SK-N-SH (cell line): ENCODE measurements at regions not wholly inside any gene's neighbourhood (a gene's known extent, or its start where the extent isn't known, plus 50 kb on each side); places are given as distances from the start of the nearest gene placed in this dataset.

Experiments used
- CTCF ChIA-PET: fragments of 300-600, 350-600 bp; formaldehyde crosslinking; extraction: SDS; loops from one replicate; lab custom pipeline; 2021; lab: Yijun Ruan, JAX
- POLR2A ChIA-PET: fragments of 350-600 bp; sonication (Branson Sonifier 250); formaldehyde crosslinking; extraction: SDS; loops from one replicate; lab custom pipeline; 2020; ENCODE audit warnings: antibody characterized with exemption, inconsistent platforms; lab: Yijun Ruan, JAX
- DNase-seq: peaks from one replicate; pipeline ENCODE4 v3.0.0; 2012
- H2AFZ ChIP-seq: fragments of 200-600 bp; sonication (generic); 2 replicates; pipeline ENCODE4 v1.8.1; 2016; ENCODE audit warnings: antibody characterized with exemption, mild to moderate bottlenecking, low read depth
- H3F3A ChIP-seq: fragments of 200-600 bp; sonication (generic); replicated peaks from 2 replicates; pipeline ENCODE3; 2016; ENCODE audit warnings: antibody characterized with exemption, mild to moderate bottlenecking; ENCODE audit not compliant: insufficient read depth
- H3K27ac ChIP-seq, 2 experiments: fragments of 200-500 bp in 1 of 2; fragments of 200-600 bp in 1 of 2; sonication (Bioruptor generic) in 1 of 2; sonication (generic), shearing (Covaris generic) in 1 of 2; 2 replicates each; pipeline versions ENCODE4 v1.5.1 to v1.6.1; 2014 to 2016; ENCODE audit warnings: low read depth in 2 of 2, inconsistent platforms in 1 of 2, low read length in 1 of 2, mild to moderate bottlenecking in 1 of 2, mixed read lengths in 1 of 2
- H3K27me3 ChIP-seq: fragments of 200-600 bp; sonication (generic), shearing (Covaris generic); 2 replicates; pipeline ENCODE4 v1.6.1; 2016; ENCODE audit warnings: mixed run types; ENCODE audit not compliant: insufficient read depth
- H3K36me3 ChIP-seq, 2 experiments: fragments of 200-500 bp in 1 of 2; fragments of 200-600 bp in 1 of 2; sonication (Bioruptor generic) in 1 of 2; sonication (generic) in 1 of 2; replicated peaks in 1 of 2; 2 replicates each; pipeline versions ENCODE3 to v1.5.1; 2014 to 2016; ENCODE audit warnings: low read length in 1 of 2, mild to moderate bottlenecking in 1 of 2; ENCODE audit not compliant: insufficient read depth in 2 of 2, control insufficient read depth in 1 of 2
- H3K4me1 ChIP-seq, 2 experiments: fragments of 200-500 bp in 1 of 2; fragments of 200-600 bp in 1 of 2; sonication (Bioruptor generic) in 1 of 2; sonication (generic), shearing (Covaris generic) in 1 of 2; 2 replicates each; pipeline versions ENCODE4 v1.5.1 to v1.6.1; 2014 to 2016; ENCODE audit warnings: low read depth in 1 of 2, low read length in 1 of 2, mixed run types in 1 of 2; ENCODE audit not compliant: insufficient read depth in 2 of 2, control insufficient read depth in 1 of 2
- H3K4me2 ChIP-seq: fragments of 200-600 bp; sonication (generic), shearing (Covaris generic); 2 replicates; pipeline ENCODE4 v1.6.1; 2017; ENCODE audit warnings: mixed run types
- H3K4me3 ChIP-seq, 2 experiments: fragments of 200-500 bp in 1 of 2; fragments of 200-600 bp in 1 of 2; sonication (Bioruptor generic) in 1 of 2; sonication (generic), shearing (Covaris generic) in 1 of 2; 2 replicates each; pipeline versions ENCODE4 v1.5.1 to v1.8.1; 2014 to 2016; ENCODE audit warnings: low read depth in 2 of 2, inconsistent platforms in 1 of 2, low read length in 1 of 2, mild to moderate bottlenecking in 1 of 2, mixed read lengths in 1 of 2, moderate library complexity in 1 of 2
- H3K79me2 ChIP-seq: fragments of 200-600 bp; sonication (generic); 2 replicates; pipeline ENCODE4 v1.8.1; 2017; ENCODE audit warnings: mild to moderate bottlenecking; ENCODE audit not compliant: insufficient read depth
- H3K9ac ChIP-seq: fragments of 200-600 bp; sonication (generic); 2 replicates; pipeline ENCODE4 v1.6.1; 2017; ENCODE audit warnings: mixed run types
- H3K9me2 ChIP-seq: fragments of 200-600 bp; sonication (generic); 2 replicates; pipeline ENCODE4 v1.6.1; 2017; ENCODE audit warnings: mixed run types
- H3K9me3 ChIP-seq: fragments of 200-600 bp; sonication (generic); 2 replicates; pipeline ENCODE4 v1.6.1; 2017; ENCODE audit warnings: mixed run types, mild to moderate bottlenecking, moderate library complexity
- H4K20me1 ChIP-seq: fragments of 200-600 bp; sonication (generic); 2 replicates; pipeline ENCODE4 v1.6.1; 2017; ENCODE audit warnings: mild to moderate bottlenecking, mixed run types; ENCODE audit not compliant: insufficient read depth
- CHD2 ChIP-seq: fragments of 150-350 bp; IDR thresholded peaks from 2 replicates; pipeline ENCODE4 v1.6.1; 2018; ENCODE audit warnings: low read length; ENCODE audit not compliant: partially characterized antibody
- ELF1 ChIP-seq: IDR thresholded peaks from 2 replicates; pipeline ENCODE4 v1.4.0; 2012
- EP300 ChIP-seq, 2 experiments: IDR thresholded peaks; 2 replicates each; pipeline versions ENCODE4 v1.4.0 to v1.6.1; 2012; ENCODE audit warnings: borderline replicate concordance in 1 of 2, low read depth in 1 of 2, low read length in 1 of 2
- FOSL2 ChIP-seq: IDR thresholded peaks from 2 replicates; pipeline ENCODE4 v1.4.0; 2012; ENCODE audit warnings: low read depth, mild to moderate bottlenecking, moderate library complexity, borderline replicate concordance
- FOXM1 ChIP-seq: IDR thresholded peaks from 2 replicates; pipeline ENCODE4 v1.4.0; 2012; ENCODE audit warnings: low read depth, mild to moderate bottlenecking
- GABPA ChIP-seq: IDR thresholded peaks from 2 replicates; pipeline ENCODE4 v1.4.0; 2012; ENCODE audit warnings: low read depth, mild to moderate bottlenecking
- JUND ChIP-seq: IDR thresholded peaks from 2 replicates; pipeline ENCODE4 v1.4.0; 2012
- MEF2A ChIP-seq: IDR thresholded peaks from 2 replicates; pipeline ENCODE4 v1.4.0; 2012; ENCODE audit warnings: low read depth, borderline replicate concordance
- MXI1 ChIP-seq: IDR thresholded peaks from 2 replicates; pipeline ENCODE4 v1.6.1; 2012; ENCODE audit warnings: mild to moderate bottlenecking, low read depth, low read length, improper control_type of control experiment
- NFIC ChIP-seq: IDR thresholded peaks from 2 replicates; pipeline ENCODE4 v1.4.0; 2012; ENCODE audit warnings: borderline replicate concordance
- POLR2AphosphoS5 ChIP-seq: IDR thresholded peaks from 2 replicates; pipeline ENCODE4 v1.6.1; 2012; ENCODE audit warnings: low read depth, low read length
- RAD21 ChIP-seq: IDR thresholded peaks from 2 replicates; pipeline ENCODE4 v1.6.1; 2012; ENCODE audit warnings: mild to moderate bottlenecking, low read length
- RCOR1 ChIP-seq: fragments of 150-350 bp; IDR thresholded peaks from 2 replicates; pipeline ENCODE4 v1.6.1; 2017; ENCODE audit warnings: antibody characterized with exemption, low read length
- REST ChIP-seq: IDR thresholded peaks from 2 replicates; pipeline ENCODE4 v1.6.1; 2012; ENCODE audit warnings: mild to moderate bottlenecking, low read depth, low read length, moderate library complexity
- SIN3A ChIP-seq: IDR thresholded peaks from 2 replicates; pipeline ENCODE4 v1.6.1; 2012; ENCODE audit warnings: low read depth, mild to moderate bottlenecking, low read length, moderate library complexity, borderline replicate concordance
- SMC3 ChIP-seq: IDR thresholded peaks from 2 replicates; pipeline ENCODE4 v1.6.1; 2012; ENCODE audit warnings: low read depth, low read length, improper control_type of control experiment
- TAF1 ChIP-seq: IDR thresholded peaks from 2 replicates; pipeline ENCODE4 v1.6.1; 2012; ENCODE audit warnings: low read depth, mild to moderate bottlenecking, low read length, moderate library complexity, borderline replicate concordance
- TCF12 ChIP-seq: IDR thresholded peaks from 2 replicates; pipeline ENCODE4 v1.4.0; 2012
- TEAD4 ChIP-seq: IDR thresholded peaks from 2 replicates; pipeline ENCODE4 v1.4.0; 2012; ENCODE audit warnings: mild to moderate bottlenecking, borderline replicate concordance; ENCODE audit not compliant: insufficient read depth
- USF2 ChIP-seq: fragments of 150-350 bp; IDR thresholded peaks from 2 replicates; pipeline ENCODE4 v1.6.1; 2017; ENCODE audit warnings: antibody characterized with exemption, low read length, low read depth, borderline replicate concordance
- YY1 ChIP-seq: IDR thresholded peaks from 2 replicates; pipeline ENCODE4 v1.4.0; 2012; ENCODE audit warnings: low read depth, mild to moderate bottlenecking
- WGBS: methylation state at CpG from one replicate; pipeline ENCODE4 v1.1.6; 2017; ENCODE audit warnings: low lambda C conversion rate; 5-methylcytosine and 5-hydroxymethylcytosine counted together
- TF ChIP-seq, protein P1 (sequence below): IDR thresholded peaks from 2 replicates; pipeline ENCODE4 v1.4.0; 2012; ENCODE audit warnings: low read depth

- TF ChIP-seq REST (no peak), RCOR1 (no peak), YY1 (no peak), FOXM1 (no peak), SIN3A (no peak), USF2 (no peak)
Measured at GRCh38 chr10:10878963-10879362, 138.7 kb upstream of the CELF2 start (continued).

- Histone ChIP-seq H3K4me3 (no peak overlapping the region), H3K79me2 (no peaks in the 10 kb centered on the region), H3K4me1 (no peaks in the 10 kb centered on the region), H2AFZ (no peak overlapping the region), H3K27ac (no peak overlapping the region), H3K9me3 (no peaks in the 10 kb centered on the region; the same call in 1 of the 2 replicates), H3K9me2 (no peaks in the 10 kb centered on the region), H3K4me2 (no peak overlapping the region), H4K20me1 (no peaks in the 10 kb centered on the region), H3K36me3 (no peaks in the 10 kb centered on the region), H3K9ac (no peak overlapping the region), H3F3A (no peaks in the 10 kb centered on the region), H3K27me3 (no peaks in the 10 kb centered on the region)
- ChIA-PET POLR2A (no interaction called here), CTCF (no interaction called here)
- 30% methylated on average over 6 of the region's 6 CpGs for WGBS
- DNase-seq = no peak
- TF ChIP-seq FOSL2 (no peak), TAF1 (no peak), NFIC (no peak), TEAD4 (no peak), POLR2AphosphoS5 (no peak), CHD2 (no peak), GABPA (no peak), EP300 (IDR thresholded peaks at IDR 0.05; ENCODE audit: borderline replicate concordance in 1 of 2, low read depth in 1 of 2, low read length in 1 of 2) (no peak), TCF12 (no peak), ELF1 (no peak), JUND (no peak), MEF2A (no peak), USF2 (no peak), SMC3 (no peak), MXI1 (no peak), REST (no peak), RAD21 (no peak)
- TF ChIP-seq, protein P1, sequence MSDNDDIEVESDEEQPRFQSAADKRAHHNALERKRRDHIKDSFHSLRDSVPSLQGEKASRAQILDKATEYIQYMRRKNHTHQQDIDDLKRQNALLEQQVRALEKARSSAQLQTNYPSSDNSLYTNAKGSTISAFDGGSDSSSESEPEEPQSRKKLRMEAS = no peak
Measured at GRCh38 chr10:10881117-10881813, 136.4 kb upstream of the CELF2 start.
